GM23338 (cell line): ENCODE measurements at regions not wholly inside any gene's neighbourhood (a gene's known extent, or its start where the extent isn't known, plus 50 kb on each side); places are given as distances from the start of the nearest gene placed in this dataset.

Source experiments
- ATAC-seq: fragments of 200-7000 bp; cut with Tn5 transposase; 3 replicates; pipeline ENCODE4 v1.9.1; 2020
- DNase-seq: peaks from one replicate; pipeline ENCODE4 v3.0.0-alpha.2; 2015; ENCODE audit warnings: low spot score
- H2AFZ ChIP-seq: fragments of 200-600 bp; sonication (generic); 2 replicates; pipeline ENCODE4 v1.8.0; 2016; ENCODE audit warnings: antibody characterized with exemption, mild to moderate bottlenecking, moderate library complexity
- H3F3A ChIP-seq: fragments of 200-600 bp; sonication (generic); replicated peaks from 2 replicates; pipeline ENCODE4 v1.8.0; 2017; ENCODE audit warnings: antibody characterized with exemption, mixed run types, low read depth
- H3K27ac ChIP-seq: fragments of 200-600 bp; sonication (generic); 2 replicates; pipeline ENCODE4 v1.6.1; 2016; ENCODE audit warnings: low read depth
- H3K27me3 ChIP-seq: fragments of 200-600 bp; sonication (generic); 2 replicates; pipeline ENCODE4 v1.8.0; 2016; ENCODE audit warnings: mild to moderate bottlenecking, mixed run types, moderate library complexity; ENCODE audit not compliant: insufficient read depth
- H3K36me3 ChIP-seq: fragments of 200-600 bp; sonication (generic); 2 replicates; pipeline ENCODE4 v1.8.0; 2016; ENCODE audit warnings: mild to moderate bottlenecking; ENCODE audit not compliant: insufficient read depth
- H3K4me1 ChIP-seq: fragments of 200-600 bp; sonication (generic); 2 replicates; pipeline ENCODE4 v1.8.0; 2016; ENCODE audit warnings: mild to moderate bottlenecking, moderate library complexity; ENCODE audit not compliant: insufficient read depth
- H3K4me2 ChIP-seq: fragments of 200-600 bp; sonication (generic); 2 replicates; pipeline ENCODE4 v1.7.1; 2017; ENCODE audit warnings: mixed run types
- H3K4me3 ChIP-seq: fragments of 200-600 bp; sonication (generic); 2 replicates; pipeline ENCODE4 v1.6.1; 2016; ENCODE audit warnings: mixed run types
- H3K79me2 ChIP-seq: fragments of 200-600 bp; sonication (generic); replicated peaks from 2 replicates; pipeline ENCODE4 v1.8.0; 2017; ENCODE audit warnings: mild to moderate bottlenecking; ENCODE audit not compliant: insufficient read depth
- H3K9me2 ChIP-seq: fragments of 200-600 bp; sonication (generic); 2 replicates; pipeline ENCODE4 v1.8.0; 2017; ENCODE audit not compliant: insufficient read depth
- H4K20me1 ChIP-seq: fragments of 200-600 bp; sonication (generic); replicated peaks from 2 replicates; pipeline ENCODE4 v1.8.0; 2017; ENCODE audit warnings: mild to moderate bottlenecking; ENCODE audit not compliant: insufficient read depth
- H3K27ac Mint-ChIP-seq: 2 replicates; pipeline ENCODE4 v1.8.0; 2020; ENCODE audit warnings: inconsistent platforms, mild to moderate bottlenecking, moderate library complexity, mixed read lengths
- H3K27me3 Mint-ChIP-seq: 3 replicates; pipeline ENCODE4 v1.8.0; 2022; ENCODE audit warnings: low read depth, mild to moderate bottlenecking, moderate library complexity, mixed read lengths, inconsistent platforms; ENCODE audit not compliant: insufficient read depth, poor library complexity
- H3K36me3 Mint-ChIP-seq: 3 replicates; pipeline ENCODE4 v1.8.0; 2021; ENCODE audit warnings: low read depth, mild to moderate bottlenecking, inconsistent platforms, moderate library complexity, mixed read lengths
- H3K4me1 Mint-ChIP-seq: 3 replicates; pipeline ENCODE4 v1.8.0; 2020; ENCODE audit warnings: mild to moderate bottlenecking, inconsistent platforms, mixed read lengths
- H3K4me3 Mint-ChIP-seq: 3 replicates; pipeline ENCODE4 v1.8.0; 2021; ENCODE audit warnings: moderate library complexity, mild to moderate bottlenecking, inconsistent platforms, mixed read lengths
- H3K9me3 Mint-ChIP-seq: 3 replicates; pipeline ENCODE4 v1.8.0; 2020; ENCODE audit warnings: moderate library complexity, mild to moderate bottlenecking, inconsistent platforms, mixed read lengths
- CREB1 ChIP-seq: fragments of 250-450 bp; sonication (Bioruptor Pico); IDR thresholded peaks from 2 replicates; pipeline ENCODE4 v1.5.0; 2020; ENCODE audit warnings: low read depth, mild to moderate bottlenecking, moderate library complexity
- EZH2phosphoT487 ChIP-seq: fragments of 200-600 bp; sonication (generic); IDR thresholded peaks from one replicate; pipeline ENCODE4 v1.8.1; 2018; ENCODE audit warnings: antibody characterized with exemption; ENCODE audit not compliant: unreplicated experiment
- JUNB ChIP-seq: IDR thresholded peaks from one replicate; pipeline ENCODE4 v1.6.1; 2016; ENCODE audit warnings: antibody characterized with exemption; ENCODE audit not compliant: unreplicated experiment
- POLR2AphosphoS5 ChIP-seq: IDR thresholded peaks from 2 replicates; pipeline ENCODE4 v1.6.1; 2016; ENCODE audit warnings: antibody characterized with exemption, low read depth
- STAT1 ChIP-seq: IDR thresholded peaks from one replicate; pipeline ENCODE4 v1.6.1; 2016; ENCODE audit warnings: antibody characterized with exemption; ENCODE audit not compliant: unreplicated experiment
- TF ChIP-seq, protein P1 (sequence below): IDR thresholded peaks from 2 replicates; pipeline ENCODE4 v1.6.1; 2016; ENCODE audit warnings: antibody characterized with exemption
- TF ChIP-seq, protein P2 (sequence below): fragments of 250-450 bp; sonication (Bioruptor Pico); IDR thresholded peaks from 2 replicates; pipeline ENCODE4 v1.5.0; 2020; ENCODE audit warnings: mild to moderate bottlenecking, moderate library complexity
- TF ChIP-seq, protein P3 (sequence below): IDR thresholded peaks from one replicate; pipeline ENCODE4 v1.6.1; 2018; ENCODE audit warnings: antibody characterized with exemption; ENCODE audit not compliant: unreplicated experiment
- TF ChIP-seq, protein P4 (sequence below), 2 experiments: fragments of 200-600 bp in 1 of 2; sonication (generic) in 1 of 2; conservative IDR thresholded peaks; 2 replicates each; pipeline versions ENCODE4 v1.5.1 to v1.6.1; 2016 to 2017; ENCODE audit warnings: antibody characterized with exemption in 2 of 2, low read depth in 2 of 2, mild to moderate bottlenecking in 2 of 2, moderate library complexity in 1 of 2

DNA sequence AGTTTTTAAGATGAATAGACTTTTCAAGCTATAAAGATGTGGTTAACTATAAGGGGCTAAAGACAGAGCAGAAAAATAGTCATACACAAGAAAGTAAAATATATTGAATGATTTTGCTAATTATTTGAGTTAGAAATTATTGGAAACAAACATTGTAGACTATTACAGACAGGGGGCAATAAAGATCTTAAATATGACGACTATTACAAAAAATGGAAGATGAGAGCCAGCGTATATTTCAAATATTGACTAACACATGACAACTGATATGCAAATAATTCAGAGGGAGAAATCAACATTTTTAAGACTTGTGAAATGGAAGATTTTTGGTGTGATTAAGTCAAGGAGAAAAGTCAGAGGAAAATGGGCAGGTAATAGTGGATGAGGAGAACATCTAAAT, 520.2 kb upstream of the NUDT12 start:
- Histone ChIP-seq H3K4me2 (no peak overlapping the region), H3K4me3 (no peak overlapping the region), H3K79me2 (no peaks in the 10 kb centered on the region), H4K20me1 (no peaks in the 10 kb centered on the region), H2AFZ (no peak overlapping the region), H3F3A (no peaks in the 10 kb centered on the region), H3K27me3 (no peaks in the 10 kb centered on the region), H3K9me2 (no peaks in the 10 kb centered on the region), H3K4me1 (peaks cover 15% of the 10 kb centered on the region), H3K36me3 (no peaks in the 10 kb centered on the region), H3K27ac (no peak overlapping the region)
- no peak overlapping the region for H3K4me3 Mint-ChIP-seq
- DNase-seq: no peak
- peaks cover 9% of the 10 kb centered on the region for H3K9me3 Mint-ChIP-seq
- peaks cover 5% of the 10 kb centered on the region for H3K4me1 Mint-ChIP-seq
- H3K36me3 Mint-ChIP-seq: peaks cover 5% of the 10 kb centered on the region
- TF ChIP-seq, protein P1, sequence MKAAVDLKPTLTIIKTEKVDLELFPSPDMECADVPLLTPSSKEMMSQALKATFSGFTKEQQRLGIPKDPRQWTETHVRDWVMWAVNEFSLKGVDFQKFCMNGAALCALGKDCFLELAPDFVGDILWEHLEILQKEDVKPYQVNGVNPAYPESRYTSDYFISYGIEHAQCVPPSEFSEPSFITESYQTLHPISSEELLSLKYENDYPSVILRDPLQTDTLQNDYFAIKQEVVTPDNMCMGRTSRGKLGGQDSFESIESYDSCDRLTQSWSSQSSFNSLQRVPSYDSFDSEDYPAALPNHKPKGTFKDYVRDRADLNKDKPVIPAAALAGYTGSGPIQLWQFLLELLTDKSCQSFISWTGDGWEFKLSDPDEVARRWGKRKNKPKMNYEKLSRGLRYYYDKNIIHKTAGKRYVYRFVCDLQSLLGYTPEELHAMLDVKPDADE: no peak
- TF ChIP-seq, protein P2, sequence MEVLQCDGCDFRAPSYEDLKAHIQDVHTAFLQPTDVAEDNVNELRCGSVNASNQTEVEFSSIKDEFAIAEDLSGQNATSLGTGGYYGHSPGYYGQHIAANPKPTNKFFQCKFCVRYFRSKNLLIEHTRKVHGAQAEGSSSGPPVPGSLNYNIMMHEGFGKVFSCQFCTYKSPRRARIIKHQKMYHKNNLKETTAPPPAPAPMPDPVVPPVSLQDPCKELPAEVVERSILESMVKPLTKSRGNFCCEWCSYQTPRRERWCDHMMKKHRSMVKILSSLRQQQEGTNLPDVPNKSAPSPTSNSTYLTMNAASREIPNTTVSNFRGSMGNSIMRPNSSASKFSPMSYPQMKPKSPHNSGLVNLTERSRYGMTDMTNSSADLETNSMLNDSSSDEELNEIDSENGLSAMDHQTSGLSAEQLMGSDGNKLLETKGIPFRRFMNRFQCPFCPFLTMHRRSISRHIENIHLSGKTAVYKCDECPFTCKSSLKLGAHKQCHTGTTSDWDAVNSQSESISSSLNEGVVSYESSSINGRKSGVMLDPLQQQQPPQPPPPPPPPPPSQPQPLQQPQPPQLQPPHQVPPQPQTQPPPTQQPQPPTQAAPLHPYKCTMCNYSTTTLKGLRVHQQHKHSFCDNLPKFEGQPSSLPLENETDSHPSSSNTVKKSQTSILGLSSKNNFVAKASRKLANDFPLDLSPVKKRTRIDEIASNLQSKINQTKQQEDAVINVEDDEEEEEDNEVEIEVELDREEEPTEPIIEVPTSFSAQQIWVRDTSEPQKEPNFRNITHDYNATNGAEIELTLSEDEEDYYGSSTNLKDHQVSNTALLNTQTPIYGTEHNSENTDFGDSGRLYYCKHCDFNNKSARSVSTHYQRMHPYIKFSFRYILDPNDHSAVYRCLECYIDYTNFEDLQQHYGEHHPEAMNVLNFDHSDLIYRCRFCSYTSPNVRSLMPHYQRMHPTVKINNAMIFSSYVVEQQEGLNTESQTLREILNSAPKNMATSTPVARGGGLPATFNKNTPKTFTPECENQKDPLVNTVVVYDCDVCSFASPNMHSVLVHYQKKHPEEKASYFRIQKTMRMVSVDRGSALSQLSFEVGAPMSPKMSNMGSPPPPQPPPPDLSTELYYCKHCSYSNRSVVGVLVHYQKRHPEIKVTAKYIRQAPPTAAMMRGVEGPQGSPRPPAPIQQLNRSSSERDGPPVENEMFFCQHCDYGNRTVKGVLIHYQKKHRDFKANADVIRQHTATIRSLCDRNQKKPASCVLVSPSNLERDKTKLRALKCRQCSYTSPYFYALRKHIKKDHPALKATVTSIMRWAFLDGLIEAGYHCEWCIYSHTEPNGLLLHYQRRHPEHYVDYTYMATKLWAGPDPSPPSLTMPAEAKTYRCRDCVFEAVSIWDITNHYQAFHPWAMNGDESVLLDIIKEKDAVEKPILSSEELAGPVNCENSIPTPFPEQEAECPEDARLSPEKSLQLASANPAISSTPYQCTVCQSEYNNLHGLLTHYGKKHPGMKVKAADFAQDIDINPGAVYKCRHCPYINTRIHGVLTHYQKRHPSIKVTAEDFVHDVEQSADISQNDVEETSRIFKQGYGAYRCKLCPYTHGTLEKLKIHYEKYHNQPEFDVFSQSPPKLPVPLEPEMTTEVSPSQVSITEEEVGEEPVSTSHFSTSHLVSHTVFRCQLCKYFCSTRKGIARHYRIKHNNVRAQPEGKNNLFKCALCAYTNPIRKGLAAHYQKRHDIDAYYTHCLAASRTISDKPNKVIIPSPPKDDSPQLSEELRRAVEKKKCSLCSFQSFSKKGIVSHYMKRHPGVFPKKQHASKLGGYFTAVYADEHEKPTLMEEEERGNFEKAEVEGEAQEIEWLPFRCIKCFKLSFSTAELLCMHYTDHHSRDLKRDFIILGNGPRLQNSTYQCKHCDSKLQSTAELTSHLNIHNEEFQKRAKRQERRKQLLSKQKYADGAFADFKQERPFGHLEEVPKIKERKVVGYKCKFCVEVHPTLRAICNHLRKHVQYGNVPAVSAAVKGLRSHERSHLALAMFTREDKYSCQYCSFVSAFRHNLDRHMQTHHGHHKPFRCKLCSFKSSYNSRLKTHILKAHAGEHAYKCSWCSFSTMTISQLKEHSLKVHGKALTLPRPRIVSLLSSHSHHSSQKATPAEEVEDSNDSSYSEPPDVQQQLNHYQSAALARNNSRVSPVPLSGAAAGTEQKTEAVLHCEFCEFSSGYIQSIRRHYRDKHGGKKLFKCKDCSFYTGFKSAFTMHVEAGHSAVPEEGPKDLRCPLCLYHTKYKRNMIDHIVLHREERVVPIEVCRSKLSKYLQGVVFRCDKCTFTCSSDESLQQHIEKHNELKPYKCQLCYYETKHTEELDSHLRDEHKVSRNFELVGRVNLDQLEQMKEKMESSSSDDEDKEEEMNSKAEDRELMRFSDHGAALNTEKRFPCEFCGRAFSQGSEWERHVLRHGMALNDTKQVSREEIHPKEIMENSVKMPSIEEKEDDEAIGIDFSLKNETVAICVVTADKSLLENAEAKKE (CRISPR knock-in tag): no peak
- no peak for TF ChIP-seq CREB1 (CRISPR knock-in tag)
- TF ChIP-seq, protein P3, sequence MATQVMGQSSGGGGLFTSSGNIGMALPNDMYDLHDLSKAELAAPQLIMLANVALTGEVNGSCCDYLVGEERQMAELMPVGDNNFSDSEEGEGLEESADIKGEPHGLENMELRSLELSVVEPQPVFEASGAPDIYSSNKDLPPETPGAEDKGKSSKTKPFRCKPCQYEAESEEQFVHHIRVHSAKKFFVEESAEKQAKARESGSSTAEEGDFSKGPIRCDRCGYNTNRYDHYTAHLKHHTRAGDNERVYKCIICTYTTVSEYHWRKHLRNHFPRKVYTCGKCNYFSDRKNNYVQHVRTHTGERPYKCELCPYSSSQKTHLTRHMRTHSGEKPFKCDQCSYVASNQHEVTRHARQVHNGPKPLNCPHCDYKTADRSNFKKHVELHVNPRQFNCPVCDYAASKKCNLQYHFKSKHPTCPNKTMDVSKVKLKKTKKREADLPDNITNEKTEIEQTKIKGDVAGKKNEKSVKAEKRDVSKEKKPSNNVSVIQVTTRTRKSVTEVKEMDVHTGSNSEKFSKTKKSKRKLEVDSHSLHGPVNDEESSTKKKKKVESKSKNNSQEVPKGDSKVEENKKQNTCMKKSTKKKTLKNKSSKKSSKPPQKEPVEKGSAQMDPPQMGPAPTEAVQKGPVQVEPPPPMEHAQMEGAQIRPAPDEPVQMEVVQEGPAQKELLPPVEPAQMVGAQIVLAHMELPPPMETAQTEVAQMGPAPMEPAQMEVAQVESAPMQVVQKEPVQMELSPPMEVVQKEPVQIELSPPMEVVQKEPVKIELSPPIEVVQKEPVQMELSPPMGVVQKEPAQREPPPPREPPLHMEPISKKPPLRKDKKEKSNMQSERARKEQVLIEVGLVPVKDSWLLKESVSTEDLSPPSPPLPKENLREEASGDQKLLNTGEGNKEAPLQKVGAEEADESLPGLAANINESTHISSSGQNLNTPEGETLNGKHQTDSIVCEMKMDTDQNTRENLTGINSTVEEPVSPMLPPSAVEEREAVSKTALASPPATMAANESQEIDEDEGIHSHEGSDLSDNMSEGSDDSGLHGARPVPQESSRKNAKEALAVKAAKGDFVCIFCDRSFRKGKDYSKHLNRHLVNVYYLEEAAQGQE: no peak
- TF ChIP-seq POLR2AphosphoS5: no peak
- TF ChIP-seq JUNB: no peak
- TF ChIP-seq STAT1: no peak
- no peak for TF ChIP-seq EZH2phosphoT487
- TF ChIP-seq, protein P4, sequence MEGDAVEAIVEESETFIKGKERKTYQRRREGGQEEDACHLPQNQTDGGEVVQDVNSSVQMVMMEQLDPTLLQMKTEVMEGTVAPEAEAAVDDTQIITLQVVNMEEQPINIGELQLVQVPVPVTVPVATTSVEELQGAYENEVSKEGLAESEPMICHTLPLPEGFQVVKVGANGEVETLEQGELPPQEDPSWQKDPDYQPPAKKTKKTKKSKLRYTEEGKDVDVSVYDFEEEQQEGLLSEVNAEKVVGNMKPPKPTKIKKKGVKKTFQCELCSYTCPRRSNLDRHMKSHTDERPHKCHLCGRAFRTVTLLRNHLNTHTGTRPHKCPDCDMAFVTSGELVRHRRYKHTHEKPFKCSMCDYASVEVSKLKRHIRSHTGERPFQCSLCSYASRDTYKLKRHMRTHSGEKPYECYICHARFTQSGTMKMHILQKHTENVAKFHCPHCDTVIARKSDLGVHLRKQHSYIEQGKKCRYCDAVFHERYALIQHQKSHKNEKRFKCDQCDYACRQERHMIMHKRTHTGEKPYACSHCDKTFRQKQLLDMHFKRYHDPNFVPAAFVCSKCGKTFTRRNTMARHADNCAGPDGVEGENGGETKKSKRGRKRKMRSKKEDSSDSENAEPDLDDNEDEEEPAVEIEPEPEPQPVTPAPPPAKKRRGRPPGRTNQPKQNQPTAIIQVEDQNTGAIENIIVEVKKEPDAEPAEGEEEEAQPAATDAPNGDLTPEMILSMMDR (conservative IDR thresholded peaks at IDR 0.05; ENCODE audit: low read depth in 2 of 2): no peak
- no peaks in the 10 kb centered on the region for H3K27me3 Mint-ChIP-seq
- ATAC-seq: no peak
- no peak overlapping the region for H3K27ac Mint-ChIP-seq
